ENCODE measurements at regions not wholly inside any gene's neighbourhood (a gene's known extent, or its start where the extent isn't known, plus 50 kb on each side); places are given as distances from the start of the nearest gene placed in this dataset.

- no peak for DNase-seq
- no peak overlapping the region for H3K4me3 ChIP-seq
- no peaks in the 10 kb centered on the region for H3K36me3 ChIP-seq (replicated peaks in 1 of 2)
- 74 to 80% (median 77%) methylated on average over 3 of the region's 3 CpGs for WGBS, 4 donors
- H3K27ac ChIP-seq, result no peak overlapping the region
- TF ChIP-seq POLR2A (IDR thresholded peaks at IDR 0.05) (no peak), CTCF (IDR thresholded peaks at IDR 0.05) (no peak)
- no peaks in the 10 kb centered on the region for H3K9me3 ChIP-seq (replicated peaks in 1 of 3)
- intact Hi-C loops (cut with DNase I), result no loop called here
- H3K27me3 ChIP-seq, result peaks cover 6% of the 10 kb centered on the region
- H3K4me1 ChIP-seq (replicated peaks in 1 of 2), result no peaks in the 10 kb centered on the region
Measured at GRCh38 chr22:22351366-22351765, 106.8 kb downstream of the VPREB1 start.

DNA sequence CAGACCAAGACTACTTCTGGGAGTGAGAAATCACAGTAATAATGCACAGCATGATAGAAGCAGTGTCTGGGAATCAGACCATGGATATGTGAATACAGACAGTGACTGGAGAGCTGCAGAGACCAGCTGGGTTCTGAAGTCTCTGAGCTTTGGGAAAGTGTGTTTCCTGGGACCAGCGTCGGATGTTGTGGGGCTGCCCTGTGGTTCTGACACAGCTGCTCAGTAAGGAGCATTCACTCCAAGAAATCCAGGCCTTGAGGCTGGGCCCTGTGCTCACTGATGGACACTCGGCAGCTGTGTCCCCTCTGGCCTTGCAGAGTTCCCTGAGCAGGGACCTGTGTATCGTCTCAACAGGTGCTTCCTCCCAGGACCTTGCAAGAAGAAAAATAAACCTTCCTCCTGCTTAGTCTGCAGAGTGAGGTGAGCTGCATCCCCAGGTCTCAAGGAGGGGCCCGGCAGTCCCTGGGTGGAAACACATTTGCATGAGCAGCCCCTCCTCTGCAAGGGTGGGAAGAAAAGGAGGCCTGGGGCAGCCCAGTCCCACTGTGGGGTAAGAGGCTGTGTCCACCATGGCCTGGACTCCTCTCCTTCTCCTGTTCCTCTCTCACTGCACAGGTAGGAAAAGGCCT, 107.9 kb downstream of the VPREB1 start:
- Histone ChIP-seq H3K27ac (no peak overlapping the region), H3K36me3 (replicated peaks in 1 of 2) (no peaks in the 10 kb centered on the region), H3K27me3 (peaks cover 6% of the 10 kb centered on the region), H3K4me1 (replicated peaks in 1 of 2) (no peaks in the 10 kb centered on the region), H3K9me3 (replicated peaks in 1 of 3) (no peaks in the 10 kb centered on the region), H3K4me3 (no peak overlapping the region)
- intact Hi-C loops (cut with DNase I), result no loop called here
- WGBS, 4 donors, result 60 to 100% (median 60%) methylated on average over 2 to 5 of the region's 5 CpGs; no CpG with 5 or more reads in 1 of the 4 donors
- no peak for DNase-seq
- TF ChIP-seq POLR2A (IDR thresholded peaks at IDR 0.05) (no peak), CTCF (IDR thresholded peaks at IDR 0.05) (no peak)

- DNase-seq, result no peak
- intact Hi-C loops (cut with DNase I), result no loop called here
- peaks cover 1% of the 10 kb centered on the region for H3K27me3 ChIP-seq
- no peak overlapping the region for H3K4me3 ChIP-seq
- WGBS, 4 donors, result 67 to 81% (median 76%) methylated on average over 9 of the region's 9 CpGs
- H3K9me3 ChIP-seq (replicated peaks in 1 of 3), result no peaks in the 10 kb centered on the region
- no peaks in the 10 kb centered on the region for H3K36me3 ChIP-seq (replicated peaks in 1 of 2)
- H3K27ac ChIP-seq, result no peak overlapping the region
- no peaks in the 10 kb centered on the region for H3K4me1 ChIP-seq (replicated peaks in 1 of 2)
- TF ChIP-seq POLR2A (IDR thresholded peaks at IDR 0.05) (no peak), CTCF (IDR thresholded peaks at IDR 0.05) (no peak)
Measured at GRCh38 chr22:22355096-22355834, 110.7 kb downstream of the VPREB1 start.

GRCh38 chr22:22357024-22357883, 112.7 kb downstream of the VPREB1 start:
- 0 to 20% (median 16%) methylated on average over 7 to 14 of the region's 14 CpGs for WGBS, 4 donors
- Histone ChIP-seq H3K4me1 (replicated peaks in 1 of 2) (no peaks in the 10 kb centered on the region), H3K27me3 (no peaks in the 10 kb centered on the region), H3K36me3 (replicated peaks in 1 of 2) (no peaks in the 10 kb centered on the region), H3K9me3 (replicated peaks in 1 of 3) (no peaks in the 10 kb centered on the region), H3K27ac (no peak overlapping the region), H3K4me3 (no peak overlapping the region)
- TF ChIP-seq CTCF (IDR thresholded peaks at IDR 0.05) (peak; percentile 60 to 82 (median 72)), POLR2A (IDR thresholded peaks at IDR 0.05) (no peak)
- peak; percentile 82 to 93 (median 85) for DNase-seq
- intact Hi-C loops (cut with DNase I), result no loop called here

Measured in adrenal gland (tissue), 9 donors.